Lung (tissue), 11 donors: ENCODE measurements at regions not wholly inside any gene's neighbourhood (a gene's known extent, or its start where the extent isn't known, plus 50 kb on each side); places are given as distances from the start of the nearest gene placed in this dataset.
A peak's percentile ranks its signal among the peaks of the same experiment; 100 is the strongest.

Experiments
- ATAC-seq: fragments of 200-7000 bp; cut with Tn5 transposase; one replicate; pipeline ENCODE4 v1.9.1; 2020; ENCODE audit warnings: moderate number of reproducible peaks; ENCODE audit not compliant: insufficient read depth, low FRiP score
- DNase-seq, 3 donors: peaks; one replicate each; pipeline ENCODE4 v3.0.0-alpha.2; 2013 to 2017
- H3K27ac ChIP-seq, 2 donors: one replicate each; pipeline ENCODE4 v1.5.1; 2013; ENCODE audit warnings: mild to moderate bottlenecking in 2 of 2, moderate library complexity in 2 of 2, control low read depth in 1 of 2, inconsistent platforms in 1 of 2, low read depth in 1 of 2, low read length in 1 of 2
- H3K27me3 ChIP-seq, 3 donors: one replicate each; pipeline ENCODE4 v1.5.1; 2013; ENCODE audit warnings: low read length in 2 of 3; ENCODE audit not compliant: control insufficient read depth in 3 of 3, insufficient read depth in 3 of 3
- H3K36me3 ChIP-seq, 4 donors: one replicate each; pipeline ENCODE4 v1.5.1; 2013; ENCODE audit warnings: low read length in 4 of 4, mild to moderate bottlenecking in 1 of 4, moderate library complexity in 1 of 4; ENCODE audit not compliant: control insufficient read depth in 4 of 4, insufficient read depth in 4 of 4
- H3K4me1 ChIP-seq, 5 donors: one replicate each; pipeline ENCODE4 v1.5.1; 2013; ENCODE audit warnings: low read length in 5 of 5, mild to moderate bottlenecking in 2 of 5, moderate library complexity in 1 of 5; ENCODE audit not compliant: control insufficient read depth in 5 of 5, insufficient read depth in 5 of 5
- H3K4me3 ChIP-seq: one replicate; pipeline ENCODE4 v1.5.1; 2013; ENCODE audit warnings: mild to moderate bottlenecking, control low read depth, moderate library complexity
- H3K9ac ChIP-seq, 2 donors: one replicate each; pipeline ENCODE4 v1.5.1; 2013; ENCODE audit warnings: low read length in 2 of 2, control low read depth in 1 of 2; ENCODE audit not compliant: insufficient read depth in 1 of 2
- H3K9me3 ChIP-seq, 4 donors: one replicate each; pipeline ENCODE4 v1.5.1; 2013; ENCODE audit warnings: low read length in 3 of 4, mild to moderate bottlenecking in 1 of 4, moderate library complexity in 1 of 4; ENCODE audit not compliant: control insufficient read depth in 4 of 4, insufficient read depth in 3 of 4
- WGBS, 2 donors: extraction: QIAGEN DNeasy Blood & Tissue Kit; methylation state at CpG; one replicate each; pipeline ENCODE4 v1.1.7; 2013; 5-methylcytosine and 5-hydroxymethylcytosine counted together
- TF ChIP-seq, protein P1 (sequence below): IDR thresholded peaks from 2 replicates; pipeline ENCODE4 v1.5.1; 2012; ENCODE audit warnings: mild to moderate bottlenecking; ENCODE audit errors: control extremely low read depth, extremely low read depth
- donor health status: control.
- donor health status: control.
- donor health status: Bipolar disorder and iron deficiency.
- donor health status: healthy.
- donor health status: DM: yes; HTN: yes; CAD: no.

GRCh38 chr3:177852001-177852807 lies 654.9 kb upstream of the TBL1XR1 start:
- no peak overlapping the region for H3K9ac ChIP-seq
- no peaks in the 10 kb centered on the region for H3K9me3 ChIP-seq
- DNase-seq (no peak), ATAC-seq (no peak)
- TF ChIP-seq, protein P1, sequence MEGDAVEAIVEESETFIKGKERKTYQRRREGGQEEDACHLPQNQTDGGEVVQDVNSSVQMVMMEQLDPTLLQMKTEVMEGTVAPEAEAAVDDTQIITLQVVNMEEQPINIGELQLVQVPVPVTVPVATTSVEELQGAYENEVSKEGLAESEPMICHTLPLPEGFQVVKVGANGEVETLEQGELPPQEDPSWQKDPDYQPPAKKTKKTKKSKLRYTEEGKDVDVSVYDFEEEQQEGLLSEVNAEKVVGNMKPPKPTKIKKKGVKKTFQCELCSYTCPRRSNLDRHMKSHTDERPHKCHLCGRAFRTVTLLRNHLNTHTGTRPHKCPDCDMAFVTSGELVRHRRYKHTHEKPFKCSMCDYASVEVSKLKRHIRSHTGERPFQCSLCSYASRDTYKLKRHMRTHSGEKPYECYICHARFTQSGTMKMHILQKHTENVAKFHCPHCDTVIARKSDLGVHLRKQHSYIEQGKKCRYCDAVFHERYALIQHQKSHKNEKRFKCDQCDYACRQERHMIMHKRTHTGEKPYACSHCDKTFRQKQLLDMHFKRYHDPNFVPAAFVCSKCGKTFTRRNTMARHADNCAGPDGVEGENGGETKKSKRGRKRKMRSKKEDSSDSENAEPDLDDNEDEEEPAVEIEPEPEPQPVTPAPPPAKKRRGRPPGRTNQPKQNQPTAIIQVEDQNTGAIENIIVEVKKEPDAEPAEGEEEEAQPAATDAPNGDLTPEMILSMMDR = no peak
- 59 to 77% methylated on average over 3 of the region's 3 CpGs for WGBS, 2 donors
- H3K27ac ChIP-seq = no peak overlapping the region
- H3K4me1 ChIP-seq = peaks cover 0 to 7% (median 0%) of the 10 kb centered on the region in 5 donors
- no peaks in the 10 kb centered on the region for H3K36me3 ChIP-seq
- H3K4me3 ChIP-seq = no peak overlapping the region
- no peaks in the 10 kb centered on the region for H3K27me3 ChIP-seq

DNA sequence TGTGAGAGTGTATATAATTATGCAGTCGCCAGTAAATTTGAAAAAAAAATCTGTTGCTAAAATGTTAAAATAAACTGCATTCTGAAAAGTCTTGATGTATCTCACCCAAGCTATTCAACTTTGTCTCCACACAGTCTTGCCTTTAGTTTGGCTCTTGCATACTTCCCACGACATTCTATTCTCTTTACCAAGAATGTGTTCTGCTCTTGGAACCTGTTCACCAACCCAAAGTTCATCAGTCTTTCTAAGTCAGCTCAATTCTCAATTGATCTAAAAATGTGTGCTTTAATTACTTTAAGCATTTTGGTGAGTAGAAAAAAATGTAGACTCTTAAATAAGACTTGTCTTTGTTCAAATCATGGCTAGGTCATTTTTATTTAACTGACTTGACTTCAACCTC lies 657.7 kb upstream of the TBL1XR1 start:
- WGBS, 2 donors = 82 to 89% methylated on average over 2 of the region's 2 CpGs
- Histone ChIP-seq H3K9ac (no peak overlapping the region), H3K27ac (no peak overlapping the region), H3K4me3 (no peak overlapping the region), H3K27me3 (no peaks in the 10 kb centered on the region), H3K9me3 (peaks cover 0 to under 1% (median 0%) of the 10 kb centered on the region in 4 donors), H3K4me1 (peaks cover 0 to 7% (median 0%) of the 10 kb centered on the region in 5 donors), H3K36me3 (no peaks in the 10 kb centered on the region)
- DNase-seq (peak in 1 of 3 donors; percentile 15), ATAC-seq (no peak)
- TF ChIP-seq, protein P1 = no peak

DNA sequence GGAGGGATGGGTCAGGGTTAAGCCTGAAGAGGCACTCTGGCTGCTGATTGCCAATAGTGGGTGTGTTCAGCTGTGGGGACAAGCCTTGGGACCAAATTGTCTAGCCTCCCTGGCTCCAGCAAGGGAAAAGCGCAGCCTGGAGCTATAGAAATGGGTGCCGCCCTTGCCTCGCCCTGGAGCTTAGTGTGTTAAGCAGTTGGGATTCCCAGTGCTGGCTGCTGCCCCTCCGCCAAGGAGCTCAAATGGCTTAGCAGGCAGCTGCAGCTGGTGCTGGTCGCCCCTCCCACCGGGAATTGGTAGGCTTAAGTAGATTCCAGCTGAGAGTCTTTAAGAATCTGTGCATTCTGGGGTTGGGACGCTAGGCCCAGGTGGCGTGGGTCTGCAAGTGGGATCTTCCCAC lies 662.9 kb upstream of the TBL1XR1 start:
- no peak overlapping the region for H3K4me3 ChIP-seq
- H3K9me3 ChIP-seq = peaks cover 0 to 8% (median 3%) of the 10 kb centered on the region in 4 donors
- H3K4me1 ChIP-seq = no peaks in the 10 kb centered on the region
- 97 to 98% methylated on average over 8 of the region's 8 CpGs for WGBS, 2 donors
- H3K27me3 ChIP-seq = no peaks in the 10 kb centered on the region
- H3K27ac ChIP-seq = no peak overlapping the region
- H3K9ac ChIP-seq = no peak overlapping the region
- DNase-seq = no peak
- TF ChIP-seq, protein P1 = no peak
- H3K36me3 ChIP-seq = no peaks in the 10 kb centered on the region
- no peak for ATAC-seq
